Gastrocnemius medialis (tissue), 4 donors: ENCODE measurements at regions not wholly inside any gene's neighbourhood (a gene's known extent, or its start where the extent isn't known, plus 50 kb on each side); places are given as distances from the start of the nearest gene placed in this dataset.

Experiments used
- ATAC-seq, 2 donors: fragments of 150-250 bp; one replicate each; pipeline ENCODE4 v1.9.1; 2016
- DNase-seq, 2 donors: peaks; one replicate each; pipeline ENCODE4 v3.0.0-alpha.2; 2019
- H3K27ac ChIP-seq, 4 donors: fragments of 200-600 bp; sonication (generic); 1 replicate in 1 of 4; 2 replicates in 3 of 4; pipeline ENCODE4 v1.5.1; 2016 to 2018; ENCODE audit warnings: mild to moderate bottlenecking in 2 of 4, moderate library complexity in 1 of 4
- H3K27me3 ChIP-seq, 3 donors: fragments of 200-600 bp; sonication (generic) in 2 of 3; 1 replicate in 1 of 3; 2 replicates in 2 of 3; pipeline versions ENCODE4 v1.5.1 to v1.6.0; 2016 to 2019; ENCODE audit warnings: mild to moderate bottlenecking in 1 of 3, moderate library complexity in 1 of 3
- H3K36me3 ChIP-seq, 2 donors: fragments of 200-600 bp; sonication (generic) in 1 of 2; one replicate each; pipeline ENCODE4 v1.5.1; 2017 to 2018
- H3K4me1 ChIP-seq, 2 donors: fragments of 200-600 bp; sonication (generic) in 1 of 2; one replicate each; pipeline ENCODE4 v1.5.1; 2016 to 2017; ENCODE audit warnings: mild to moderate bottlenecking in 2 of 2
- H3K4me3 ChIP-seq, 4 donors: fragments of 200-600 bp; sonication (generic) in 3 of 4; 1 replicate in 1 of 4; 2 replicates in 3 of 4; pipeline ENCODE4 v1.5.1; 2016 to 2019; ENCODE audit warnings: mild to moderate bottlenecking in 2 of 4
- H3K9me3 ChIP-seq, 3 donors: fragments of 200-600 bp; sonication (generic) in 2 of 3; 1 replicate in 1 of 3; 2 replicates in 2 of 3; pipeline ENCODE4 v1.5.1; 2016 to 2019
- POLR2A ChIP-seq, 2 donors: fragments of 450-650 bp; IDR thresholded peaks; one replicate each; pipeline ENCODE4 v1.6.1; 2017; ENCODE audit warnings: antibody characterized with exemption in 2 of 2, mild to moderate bottlenecking in 2 of 2, moderate library complexity in 2 of 2
- in situ Hi-C, 4 donors: fragments of 200-750 bp; cut with MboI; loops; one replicate each; pipeline versions ENCODE4 v1.15.0 to v1.8.0; 2017; ENCODE audit warnings: low sequenced_read_pairs in 4 of 4
- intact Hi-C: fragments of 100-400 bp; cut with DNase I; formaldehyde crosslinking; loops from one replicate; pipeline ENCODE4 v1.15.1; 2023; ENCODE audit warnings: low total_unique reads
- TF ChIP-seq, protein P1 (sequence below), 5 experiments: fragments of 450-650 bp in 3 of 5; fragments of 200-600 bp in 2 of 5; sonication (generic) in 2 of 5; IDR thresholded peaks in 4 of 5; conservative IDR thresholded peaks in 1 of 5; 1 replicate in 4 of 5; 2 replicates in 1 of 5; pipeline ENCODE4 v1.5.1; 2016 to 2019; ENCODE audit warnings: antibody characterized with exemption in 5 of 5, mild to moderate bottlenecking in 3 of 5, moderate library complexity in 3 of 5

DNA sequence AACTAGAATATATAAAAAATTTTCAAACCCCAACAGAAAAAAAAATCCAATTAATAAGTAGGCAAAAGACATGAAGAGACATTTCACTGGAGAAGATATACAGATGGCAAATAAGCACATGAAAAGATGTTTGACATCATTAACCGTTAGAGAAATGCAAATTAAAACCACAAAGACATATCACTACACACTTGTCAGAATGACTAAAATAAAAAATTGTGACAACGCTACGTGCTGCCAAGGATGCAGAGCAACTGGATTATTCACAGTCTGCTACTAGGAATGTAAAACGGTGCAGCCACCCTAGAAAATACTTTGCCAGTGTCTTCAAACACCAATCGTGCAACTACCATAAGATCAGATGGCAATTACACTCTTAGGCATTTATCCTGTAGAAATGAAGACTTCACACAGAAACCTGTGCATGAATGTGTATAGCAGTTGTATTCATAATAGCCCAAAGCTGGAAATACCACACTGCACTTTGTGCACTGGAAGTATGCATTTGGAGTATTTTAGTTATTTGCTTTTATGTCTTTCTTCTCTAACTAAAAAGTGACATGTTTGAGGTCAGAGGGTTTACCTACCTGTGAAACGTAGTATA lies 75.3 kb upstream of the PALMD start:
- no peak for ATAC-seq

DNA sequence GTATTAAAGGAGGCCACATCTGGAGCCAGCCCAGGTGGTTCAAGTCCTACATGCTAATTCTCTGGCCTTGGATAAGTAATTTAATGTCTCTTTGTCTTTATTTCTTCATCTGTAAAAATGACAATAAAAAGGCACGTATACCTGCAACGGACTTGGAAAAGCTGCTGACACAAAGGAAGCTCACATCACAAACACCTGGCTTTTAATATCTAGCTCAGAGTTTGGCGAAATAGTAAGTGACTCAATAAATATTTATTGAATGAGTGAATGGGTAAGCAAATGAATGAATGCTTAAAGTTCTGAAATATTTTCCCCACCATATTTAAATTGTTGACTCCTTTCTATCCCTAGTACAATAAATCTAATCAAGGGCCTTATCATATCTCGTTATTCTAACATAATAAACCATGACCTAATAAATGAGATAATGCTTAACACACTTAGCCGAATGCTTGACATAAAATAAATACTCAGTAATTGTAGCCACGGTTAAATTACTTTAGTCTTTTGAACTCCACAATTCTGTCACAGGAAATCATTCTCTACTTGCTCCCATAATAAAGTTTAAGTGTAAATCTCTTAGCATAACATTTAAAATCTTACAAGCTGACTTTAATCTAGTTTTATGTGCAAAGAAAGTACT lies 74.7 kb upstream of the PALMD start:
- intact Hi-C loops, result no loop called here
- Histone ChIP-seq H3K36me3 (no peaks in the 10 kb centered on the region), H3K27me3 (no peaks in the 10 kb centered on the region), H3K27ac (no peak overlapping the region), H3K4me3 (no peak overlapping the region), H3K4me1 (no peaks in the 10 kb centered on the region), H3K9me3 (no peaks in the 10 kb centered on the region)
- no peak for DNase-seq
- ATAC-seq, result no peak
- in situ Hi-C loops, result loop anchor here in 1 of 4 donors (10.0 kb wide), 1 partner anchor 64 kb away; no protein-coding TSS in a partner anchor
- no peak for TF ChIP-seq POLR2A (IDR thresholded peaks at IDR 0.05)
- TF ChIP-seq, protein P1, sequence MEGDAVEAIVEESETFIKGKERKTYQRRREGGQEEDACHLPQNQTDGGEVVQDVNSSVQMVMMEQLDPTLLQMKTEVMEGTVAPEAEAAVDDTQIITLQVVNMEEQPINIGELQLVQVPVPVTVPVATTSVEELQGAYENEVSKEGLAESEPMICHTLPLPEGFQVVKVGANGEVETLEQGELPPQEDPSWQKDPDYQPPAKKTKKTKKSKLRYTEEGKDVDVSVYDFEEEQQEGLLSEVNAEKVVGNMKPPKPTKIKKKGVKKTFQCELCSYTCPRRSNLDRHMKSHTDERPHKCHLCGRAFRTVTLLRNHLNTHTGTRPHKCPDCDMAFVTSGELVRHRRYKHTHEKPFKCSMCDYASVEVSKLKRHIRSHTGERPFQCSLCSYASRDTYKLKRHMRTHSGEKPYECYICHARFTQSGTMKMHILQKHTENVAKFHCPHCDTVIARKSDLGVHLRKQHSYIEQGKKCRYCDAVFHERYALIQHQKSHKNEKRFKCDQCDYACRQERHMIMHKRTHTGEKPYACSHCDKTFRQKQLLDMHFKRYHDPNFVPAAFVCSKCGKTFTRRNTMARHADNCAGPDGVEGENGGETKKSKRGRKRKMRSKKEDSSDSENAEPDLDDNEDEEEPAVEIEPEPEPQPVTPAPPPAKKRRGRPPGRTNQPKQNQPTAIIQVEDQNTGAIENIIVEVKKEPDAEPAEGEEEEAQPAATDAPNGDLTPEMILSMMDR (IDR thresholded peaks at IDR 0.05 in 4 of 5, conservative IDR thresholded peaks at IDR 0.05 in 1 of 5), result no peak

More for the DNA sequence above, 75.3 kb upstream of the PALMD start:
- in situ Hi-C loops, result loop anchor here in 1 of 4 donors (10.0 kb wide), 1 partner anchor 64 kb away; no protein-coding TSS in a partner anchor
- no peaks in the 10 kb centered on the region for H3K27me3 ChIP-seq
- DNase-seq, result no peak
- no peaks in the 10 kb centered on the region for H3K9me3 ChIP-seq
- H3K36me3 ChIP-seq, result no peaks in the 10 kb centered on the region
- no peak overlapping the region for H3K4me3 ChIP-seq
- no peak overlapping the region for H3K27ac ChIP-seq
- H3K4me1 ChIP-seq, result no peaks in the 10 kb centered on the region
- intact Hi-C loops, result no loop called here
- no peak for TF ChIP-seq POLR2A (IDR thresholded peaks at IDR 0.05)
- TF ChIP-seq, protein P1 (IDR thresholded peaks at IDR 0.05 in 4 of 5, conservative IDR thresholded peaks at IDR 0.05 in 1 of 5), result no peak

DNA sequence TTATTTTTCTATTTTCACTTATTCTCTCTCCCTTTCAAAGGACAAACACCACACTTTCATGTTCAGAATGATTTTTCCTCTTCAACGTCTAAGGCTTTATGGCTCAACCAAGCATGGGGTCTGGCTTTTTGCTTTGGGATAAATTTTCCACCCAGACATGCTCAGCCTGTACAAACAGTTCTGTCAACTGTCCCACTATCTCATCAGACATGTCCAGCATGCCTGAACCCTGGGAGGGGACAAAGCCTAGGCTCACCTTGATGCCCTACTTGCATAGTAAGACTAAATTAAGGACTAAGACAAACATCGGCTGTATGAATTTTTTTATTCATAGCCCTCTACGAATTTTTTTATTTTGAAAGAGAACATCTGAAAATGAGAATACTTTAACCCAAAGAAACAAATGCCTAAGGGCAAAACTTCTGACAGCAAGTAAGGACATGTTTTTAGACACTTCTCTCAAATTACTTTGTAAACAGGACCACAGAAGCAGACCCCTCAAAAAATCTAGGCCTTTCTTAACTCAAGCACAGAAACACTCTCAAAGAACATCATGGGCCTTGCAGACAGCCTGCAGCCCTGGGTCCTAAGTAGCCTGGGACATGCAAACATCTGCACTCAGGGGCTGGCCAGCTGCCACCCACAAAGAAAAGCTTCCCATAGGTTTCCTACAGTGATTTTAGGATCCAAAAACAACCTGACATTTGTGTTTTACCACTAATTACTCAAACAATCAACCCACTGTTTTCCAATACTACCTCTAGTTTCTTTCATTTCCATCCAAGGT lies 72.3 kb upstream of the PALMD start:
- no peaks in the 10 kb centered on the region for H3K27me3 ChIP-seq

DNA sequence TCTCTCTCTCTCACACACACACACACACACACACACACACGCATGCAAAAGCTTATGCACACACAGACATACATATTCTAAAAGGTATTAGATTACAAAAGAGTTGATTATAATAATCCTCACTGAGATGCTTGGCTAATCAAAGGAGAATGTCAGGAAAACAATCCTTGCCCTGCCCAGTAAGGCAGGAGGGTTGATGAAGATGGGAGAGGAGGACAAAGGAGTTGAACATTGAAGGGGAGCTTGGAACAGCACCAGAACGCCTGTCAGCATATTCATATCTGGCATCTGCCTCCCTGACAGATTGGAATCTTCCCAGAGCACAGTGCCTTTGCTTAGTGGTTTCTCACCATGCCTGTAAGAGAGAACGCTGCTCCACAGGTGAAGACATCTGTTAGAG lies 68.6 kb upstream of the PALMD start:
- in situ Hi-C loops, result loop anchor here in 1 of 4 donors (10.0 kb wide), 1 partner anchor 57 kb away; no protein-coding TSS in a partner anchor
- no peaks in the 10 kb centered on the region for H3K4me1 ChIP-seq
- no peaks in the 10 kb centered on the region for H3K36me3 ChIP-seq
- DNase-seq (no peak), ATAC-seq (no peak)
- H3K4me3 ChIP-seq, result no peak overlapping the region
- no peaks in the 10 kb centered on the region for H3K27me3 ChIP-seq
- no peaks in the 10 kb centered on the region for H3K9me3 ChIP-seq
- TF ChIP-seq, protein P1 (IDR thresholded peaks at IDR 0.05 in 4 of 5, conservative IDR thresholded peaks at IDR 0.05 in 1 of 5), result no peak
- TF ChIP-seq POLR2A (IDR thresholded peaks at IDR 0.05), result no peak
- H3K27ac ChIP-seq, result no peak overlapping the region
- intact Hi-C loops, result no loop called here

More for the DNA sequence above, 72.3 kb upstream of the PALMD start:
- H3K4me3 ChIP-seq, result no peak overlapping the region
- H3K27ac ChIP-seq, result no peak overlapping the region
- no peaks in the 10 kb centered on the region for H3K9me3 ChIP-seq
- ATAC-seq (no peak), DNase-seq (no peak)
- no peaks in the 10 kb centered on the region for H3K36me3 ChIP-seq
- intact Hi-C loops, result no loop called here
- TF ChIP-seq POLR2A (IDR thresholded peaks at IDR 0.05), result no peak
- TF ChIP-seq, protein P1 (IDR thresholded peaks at IDR 0.05 in 4 of 5, conservative IDR thresholded peaks at IDR 0.05 in 1 of 5), result no peak
- no peaks in the 10 kb centered on the region for H3K4me1 ChIP-seq
- in situ Hi-C loops, result loop anchor here in 1 of 4 donors (10.0 kb wide), 1 partner anchor 61 kb away; no protein-coding TSS in a partner anchor
